ENCODE measurements at regions not wholly inside any gene's neighbourhood (a gene's known extent, or its start where the extent isn't known, plus 50 kb on each side); places are given as distances from the start of the nearest gene placed in this dataset.

- Histone ChIP-seq H3K9me2 (ENCODE audit: insufficient read depth) (no peaks in the 10 kb centered on the region), H3K4me1 (ENCODE audit: control insufficient read depth in 1 of 2, insufficient read depth in 2 of 2, low read length in 2 of 2) (no peaks in the 10 kb centered on the region), H3K27me3 (ENCODE audit: insufficient read depth, low read length) (no peaks in the 10 kb centered on the region), H3K79me2 (ENCODE audit: insufficient read depth, low read length) (no peaks in the 10 kb centered on the region), H3K9me3 (ENCODE audit: control insufficient read depth in 1 of 2, insufficient read depth in 1 of 2, low read depth in 1 of 2, low read length in 2 of 2) (no peaks in the 10 kb centered on the region), H3K27ac (ENCODE audit: low read depth, low read length) (no peak overlapping the region), H3K9ac (ENCODE audit: low read length) (no peak overlapping the region), H3K36me3 (ENCODE audit: control insufficient read depth in 1 of 2, insufficient read depth in 2 of 2, low read length in 2 of 2) (no peaks in the 10 kb centered on the region), H3K4me2 (ENCODE audit: low read length) (no peak overlapping the region), H3K4me3 (replicated peaks in 1 of 2; ENCODE audit: low read depth in 1 of 2, low read length in 2 of 2) (no peak overlapping the region), H4K20me1 (ENCODE audit: insufficient read depth) (no peaks in the 10 kb centered on the region), H2AFZ (ENCODE audit: low read depth, low read length, poor library complexity, severe bottlenecking) (no peak overlapping the region)
- TF ChIP-seq POLR2A (IDR thresholded peaks at IDR 0.05; ENCODE audit: borderline replicate concordance, extremely low read depth, insufficient read depth, insufficient read length): no peak
- no peak for TF ChIP-seq ZFX (IDR thresholded peaks at IDR 0.05)
- TF ChIP-seq YY1 (IDR thresholded peaks at IDR 0.05; ENCODE audit: extremely low read depth, insufficient replicate concordance, low read depth, low read length): no peak
- TF ChIP-seq TCF7L2 (IDR thresholded peaks at IDR 0.05; ENCODE audit: borderline replicate concordance, extremely low read depth, insufficient read depth, insufficient read length): no peak
- no peak for TF ChIP-seq RAD21 (IDR thresholded peaks at IDR 0.05; ENCODE audit: low read depth)
- no peak for TF ChIP-seq MAX (IDR thresholded peaks at IDR 0.05)
- no peak for TF ChIP-seq ZNF274 (IDR thresholded peaks at IDR 0.05; ENCODE audit: low read depth, low read length)
- no peak for TF ChIP-seq CBX3 (IDR thresholded peaks at IDR 0.05; ENCODE audit: low read depth)
- TF ChIP-seq SRF (IDR thresholded peaks at IDR 0.05; ENCODE audit: low read depth): no peak
- TF ChIP-seq FOSL1 (IDR thresholded peaks at IDR 0.05; ENCODE audit: low read depth): no peak
- no peak for TF ChIP-seq REST (IDR thresholded peaks at IDR 0.05; ENCODE audit: low read depth)
- TF ChIP-seq JUND (IDR thresholded peaks at IDR 0.05): no peak
- TF ChIP-seq EZH2 (IDR thresholded peaks at IDR 0.05): no peak
- TF ChIP-seq CEBPB (IDR thresholded peaks at IDR 0.05; ENCODE audit: low read depth): no peak
- TF ChIP-seq SIN3A (IDR thresholded peaks at IDR 0.05; ENCODE audit: low read depth): no peak
- no peak for TF ChIP-seq ATF3 (IDR thresholded peaks at IDR 0.05)
- POLR2A ChIA-PET: no interaction called here
- intact Hi-C loops (cut with micrococcal nuclease): no loop called here
- CTCF ChIA-PET: no interaction called here
- DNase-seq (ENCODE audit: low read depth, low spot score): no peak
- no peak for ATAC-seq
- BruUV-seq (replicated peaks): no TSS peak
- RAD21 ChIA-PET (ENCODE audit: low non-redundant PET in 1 of 2, low total read pairs in 2 of 2, uncharacterized antibody in 2 of 2, unreplicated experiment in 2 of 2): no interaction called here
Observed at GRCh38 chr4:12933760-12934221, 550.3 kb downstream of the RAB28 start.
